ENCODE measurements at regions not wholly inside any gene's neighbourhood (a gene's known extent, or its start where the extent isn't known, plus 50 kb on each side); places are given as distances from the start of the nearest gene placed in this dataset. TPM values are rescaled to one million over a fixed set of nuclear protein-coding genes. Genes with fewer than 3 reads are reported as not detected.

DNA sequence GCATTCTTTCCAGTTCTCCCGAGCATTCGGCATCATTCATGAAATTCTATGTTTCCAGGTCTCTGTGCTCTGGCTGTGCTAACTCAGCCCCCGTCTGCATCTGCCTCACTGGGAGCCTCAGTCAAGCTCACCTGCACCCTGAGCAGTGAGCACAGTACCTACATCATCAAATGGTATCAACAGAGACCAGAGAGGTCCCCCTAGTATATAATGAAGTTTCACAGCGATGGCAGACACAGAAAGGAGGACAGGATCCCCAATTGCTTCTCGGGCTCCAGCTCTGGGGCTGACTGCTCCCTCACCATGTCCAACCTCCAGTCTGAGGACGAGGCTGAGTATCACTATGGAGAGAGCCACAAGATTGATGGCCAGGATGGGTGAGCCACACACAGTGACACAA lies 52.8 kb upstream of the IGLL5 start:
- TF ChIP-seq, protein P1, sequence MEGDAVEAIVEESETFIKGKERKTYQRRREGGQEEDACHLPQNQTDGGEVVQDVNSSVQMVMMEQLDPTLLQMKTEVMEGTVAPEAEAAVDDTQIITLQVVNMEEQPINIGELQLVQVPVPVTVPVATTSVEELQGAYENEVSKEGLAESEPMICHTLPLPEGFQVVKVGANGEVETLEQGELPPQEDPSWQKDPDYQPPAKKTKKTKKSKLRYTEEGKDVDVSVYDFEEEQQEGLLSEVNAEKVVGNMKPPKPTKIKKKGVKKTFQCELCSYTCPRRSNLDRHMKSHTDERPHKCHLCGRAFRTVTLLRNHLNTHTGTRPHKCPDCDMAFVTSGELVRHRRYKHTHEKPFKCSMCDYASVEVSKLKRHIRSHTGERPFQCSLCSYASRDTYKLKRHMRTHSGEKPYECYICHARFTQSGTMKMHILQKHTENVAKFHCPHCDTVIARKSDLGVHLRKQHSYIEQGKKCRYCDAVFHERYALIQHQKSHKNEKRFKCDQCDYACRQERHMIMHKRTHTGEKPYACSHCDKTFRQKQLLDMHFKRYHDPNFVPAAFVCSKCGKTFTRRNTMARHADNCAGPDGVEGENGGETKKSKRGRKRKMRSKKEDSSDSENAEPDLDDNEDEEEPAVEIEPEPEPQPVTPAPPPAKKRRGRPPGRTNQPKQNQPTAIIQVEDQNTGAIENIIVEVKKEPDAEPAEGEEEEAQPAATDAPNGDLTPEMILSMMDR (IDR thresholded peaks at IDR 0.05; ENCODE audit: insufficient read depth, low read depth, low read length) = no peak
- no peaks in the 10 kb centered on the region for H3K27me3 ChIP-seq (ENCODE audit: control insufficient read depth, insufficient read depth, low read length)
- H3K4me3 ChIP-seq (ENCODE audit: low read depth, low read length) = no peak overlapping the region
- CTCF ChIA-PET = interaction anchor here (0.7 to 1.2 kb wide), 2 partner anchors 14 to 23 kb away, joined by 4 read pairs; no protein-coding TSS in a partner anchor
- POLR2A ChIA-PET = no interaction called here
- DNase-seq (ENCODE audit: low read depth) = no peak
- H3K36me3 ChIP-seq (ENCODE audit: control insufficient read depth, insufficient read depth, low read length) = no peaks in the 10 kb centered on the region

DNA sequence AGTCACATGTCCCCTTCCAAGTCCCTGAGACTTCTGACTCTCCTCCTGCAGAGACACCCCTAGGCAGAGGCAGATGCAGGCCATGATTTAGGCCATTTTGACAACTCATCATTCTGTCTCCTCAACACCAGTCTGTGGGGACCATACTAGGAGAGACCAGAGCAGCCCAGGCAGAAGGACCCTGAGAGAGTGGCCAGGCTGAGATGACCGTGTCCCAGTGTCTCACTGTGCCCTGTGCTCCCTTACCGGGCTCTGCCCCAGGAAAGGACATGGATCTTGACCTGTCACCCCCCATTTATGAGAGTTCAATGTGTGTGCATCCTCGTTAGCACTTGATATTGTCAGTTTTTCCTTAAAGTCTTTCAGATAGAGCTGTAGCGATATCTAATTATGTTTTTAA lies 52.4 kb upstream of the IGLL5 start:
- no peak for DNase-seq (ENCODE audit: low read depth)
- no peak overlapping the region for H3K4me3 ChIP-seq (ENCODE audit: low read depth, low read length)
- H3K36me3 ChIP-seq (ENCODE audit: control insufficient read depth, insufficient read depth, low read length) = no peaks in the 10 kb centered on the region
- TF ChIP-seq, protein P1 (IDR thresholded peaks at IDR 0.05; ENCODE audit: insufficient read depth, low read depth, low read length) = no peak
- ChIA-PET CTCF (interaction anchor here (0.9 to 1.2 kb wide), 3 partner anchors 11 to 120 kb away, joined by 3 to 4 read pairs (median 3); no protein-coding TSS in a partner anchor), POLR2A (no interaction called here)
- H3K27me3 ChIP-seq (ENCODE audit: control insufficient read depth, insufficient read depth, low read length) = no peaks in the 10 kb centered on the region

DNA sequence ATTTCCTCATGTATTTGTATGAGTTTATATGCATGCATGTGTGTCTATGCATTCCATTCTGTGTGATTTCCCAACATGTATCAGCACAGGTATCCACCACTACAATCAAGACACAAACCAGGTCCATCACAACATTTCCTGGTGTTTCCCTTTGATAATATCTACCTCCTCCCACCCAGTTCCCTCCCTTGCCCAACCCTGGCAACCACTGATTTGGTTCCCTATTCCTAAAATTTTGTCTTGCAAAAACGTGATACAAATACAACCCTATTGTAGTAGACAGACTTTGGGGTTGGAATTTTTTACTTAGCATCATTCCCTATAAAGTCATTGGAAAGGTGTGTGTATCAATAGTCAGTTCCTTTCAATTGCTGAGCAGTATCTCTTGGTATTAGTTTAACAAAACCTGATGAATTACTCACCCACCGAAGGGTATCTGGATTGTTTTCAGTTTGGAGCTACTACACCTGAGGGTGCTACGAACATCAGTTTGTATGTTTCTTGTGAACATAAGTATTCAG lies 51.8 kb upstream of the IGLL5 start:
- TF ChIP-seq, protein P1 (IDR thresholded peaks at IDR 0.05; ENCODE audit: insufficient read depth, low read depth, low read length) = no peak
- no peak for DNase-seq (ENCODE audit: low read depth)
- ChIA-PET POLR2A (no interaction called here), CTCF (interaction anchor here (0.6 to 4.5 kb wide), 4 partner anchors 11 to 248 kb away, joined by 3 to 26 read pairs (median 4); no protein-coding TSS in a partner anchor)
- Histone ChIP-seq H3K4me3 (ENCODE audit: low read depth, low read length) (no peak overlapping the region), H3K36me3 (ENCODE audit: control insufficient read depth, insufficient read depth, low read length) (no peaks in the 10 kb centered on the region), H3K27me3 (ENCODE audit: control insufficient read depth, insufficient read depth, low read length) (no peaks in the 10 kb centered on the region)

DNA sequence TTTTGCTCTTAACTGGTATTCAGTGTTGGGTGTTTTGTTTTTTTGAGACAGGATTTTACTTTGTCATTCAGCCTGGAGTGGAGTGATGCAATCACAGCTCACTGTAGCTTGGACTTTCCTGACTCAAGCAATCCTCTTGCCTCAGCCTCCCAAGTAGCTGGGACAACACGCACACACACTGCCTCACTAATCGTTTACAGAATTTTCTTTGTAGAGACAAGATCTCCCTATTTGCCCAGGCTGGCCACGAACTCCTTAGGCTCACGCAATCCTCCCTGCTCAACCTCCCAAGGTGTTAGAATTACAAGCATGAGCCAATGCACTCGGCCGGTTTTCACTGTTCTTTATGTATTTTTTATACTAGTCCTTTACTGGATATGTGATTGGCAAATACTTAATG lies 51.0 kb upstream of the IGLL5 start:
- Histone ChIP-seq H3K36me3 (ENCODE audit: control insufficient read depth, insufficient read depth, low read length) (no peaks in the 10 kb centered on the region), H3K27me3 (ENCODE audit: control insufficient read depth, insufficient read depth, low read length) (0 out of 2 replicates have a peak, but pooled peaks cover 1% of the 10 kb centered on the region), H3K4me3 (ENCODE audit: low read depth, low read length) (no peak overlapping the region)
- no peak for DNase-seq (ENCODE audit: low read depth)
- CTCF ChIA-PET = interaction anchor here (0.6 to 4.5 kb wide), 3 partner anchors 12 to 249 kb away, joined by 4 to 26 read pairs (median 6); no protein-coding TSS in a partner anchor
- POLR2A ChIA-PET = no interaction called here
- TF ChIP-seq, protein P1 (IDR thresholded peaks at IDR 0.05; ENCODE audit: insufficient read depth, low read depth, low read length) = no peak

Small RNAs in the stretch of these regions (small RNA-seq; reads per million reads assigned to genes)
- gene AC244157.1 (ENCODE audit: insufficient read length, low read depth, low replicate concordance) (not detected), gene AC245028.1 (ENCODE audit: insufficient read length, low read depth, low replicate concordance) (not detected), gene AC245028.2 (ENCODE audit: insufficient read length, low read depth, low replicate concordance) (not detected), gene AC245028.3 (ENCODE audit: insufficient read length, low read depth, low replicate concordance) (not detected), gene IGLV3-13 (ENCODE audit: insufficient read length, low read depth, low replicate concordance) (not detected), gene IGLV3-15 (ENCODE audit: insufficient read length, low read depth, low replicate concordance) (not detected), gene IGLV3-17 (ENCODE audit: insufficient read length, low read depth, low replicate concordance) (not detected), gene IGLVI-20 (ENCODE audit: insufficient read length, low read depth, low replicate concordance) (not detected), gene IGLVVI-22-1 (ENCODE audit: insufficient read length, low read depth, low replicate concordance) (not detected)
